Tibial artery (tissue), 4 donors: ENCODE measurements at regions not wholly inside any gene's neighbourhood (a gene's known extent, or its start where the extent isn't known, plus 50 kb on each side); places are given as distances from the start of the nearest gene placed in this dataset.
"Not testable (repeated sequence)": the region's sequence is repeated elsewhere in the genome, so short reads cannot be mapped to it uniquely, and the experiment has no call there.

Experiments used
- DNase-seq, 2 donors: peaks; one replicate each; pipeline ENCODE4 v3.0.0-alpha.2; 2019
- H3K27ac ChIP-seq, 2 donors: fragments of 200-600 bp; sonication (generic) in 1 of 2; 1 replicate in 1 of 2; 2 replicates in 1 of 2; pipeline ENCODE4 v1.5.1; 2018 to 2019; ENCODE audit warnings: mild to moderate bottlenecking in 1 of 2
- H3K27me3 ChIP-seq, 2 donors: fragments of 200-600 bp; sonication (generic) in 1 of 2; one replicate each; pipeline versions ENCODE4 v1.5.1 to v1.6.0; 2016 to 2019
- H3K36me3 ChIP-seq, 3 donors: fragments of 200-600 bp; sonication (generic) in 2 of 3; one replicate each; pipeline ENCODE4 v1.5.1; 2016 to 2019; ENCODE audit warnings: mild to moderate bottlenecking in 2 of 3
- H3K4me1 ChIP-seq, 4 donors: fragments of 200-600 bp; sonication (generic) in 2 of 4; 1 replicate in 3 of 4; 2 replicates in 1 of 4; pipeline ENCODE4 v1.5.1; 2016 to 2019
- H3K4me3 ChIP-seq, 2 donors: fragments of 200-600 bp; sonication (generic) in 1 of 2; 1 replicate in 1 of 2; 2 replicates in 1 of 2; pipeline ENCODE4 v1.5.1; 2018 to 2019; ENCODE audit warnings: mild to moderate bottlenecking in 2 of 2
- H3K9me3 ChIP-seq, 3 donors: fragments of 200-600 bp; sonication (generic) in 1 of 3; one replicate each; pipeline ENCODE4 v1.5.1; 2016 to 2019
- intact Hi-C: fragments of 100-400 bp; cut with DNase I; formaldehyde crosslinking; loops from one replicate; pipeline ENCODE4 v1.15.0; 2023; ENCODE audit warnings: low total_unique reads
- TF ChIP-seq, protein P1 (sequence below), 2 experiments: fragments of 200-600 bp in 1 of 2; fragments of 450-650 bp in 1 of 2; IDR thresholded peaks; one replicate each; pipeline ENCODE4 v1.5.1; 2017 to 2019; ENCODE audit warnings: antibody characterized with exemption in 2 of 2, mild to moderate bottlenecking in 1 of 2, moderate library complexity in 1 of 2

DNA sequence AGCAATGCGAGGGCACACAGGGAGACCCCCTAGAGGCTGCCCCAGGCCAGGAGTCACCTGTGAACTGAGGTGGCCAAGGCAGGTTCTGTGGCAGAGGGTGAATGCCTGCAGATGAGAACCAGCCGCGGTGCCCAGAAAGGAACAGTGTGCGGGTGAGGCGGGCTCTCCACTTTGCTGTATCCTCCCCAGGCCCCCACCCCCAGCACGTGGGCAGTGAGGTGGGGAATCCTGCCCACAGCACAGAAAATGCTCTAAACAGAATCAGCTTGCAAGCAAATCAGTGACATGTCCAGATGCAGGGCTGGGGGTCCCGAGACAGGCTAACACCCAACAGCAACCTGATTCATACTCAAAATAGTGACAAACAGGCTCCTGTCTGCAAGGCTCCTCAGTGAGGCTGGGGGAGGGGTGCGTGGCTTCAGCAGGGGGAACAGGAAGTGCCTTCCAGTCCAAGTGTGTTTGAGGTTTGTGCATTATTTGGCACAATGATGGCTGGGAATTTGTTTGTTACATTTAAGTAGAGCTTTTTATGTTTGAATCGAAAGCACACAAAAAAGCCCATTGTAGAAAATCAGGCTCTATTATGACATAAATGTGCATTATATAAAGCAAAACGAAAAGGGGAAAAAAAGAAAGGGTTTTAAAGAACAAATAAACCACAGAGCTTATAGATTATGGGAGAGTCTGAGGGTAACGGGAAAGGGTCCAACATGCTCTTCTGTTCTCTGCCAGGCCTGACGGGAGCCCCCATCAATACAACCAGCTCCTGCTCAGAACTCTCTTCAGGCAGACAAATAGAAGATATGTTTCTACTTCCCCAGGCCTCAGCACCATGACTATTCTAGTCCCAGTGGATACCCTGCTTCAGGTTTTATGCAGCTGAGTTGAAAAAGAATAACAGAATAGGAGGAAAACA is 201.3 kb downstream of the HSD17B3 start:
- DNase-seq: no peak
- Histone ChIP-seq H3K9me3 (peaks cover 0 to 3% (median 1%) of the 10 kb centered on the region in 3 donors), H3K36me3 (no peaks in the 10 kb centered on the region), H3K27me3 (no peaks in the 10 kb centered on the region), H3K4me1 (no peaks in the 10 kb centered on the region), H3K27ac (no peak overlapping the region), H3K4me3 (no peak overlapping the region)
- intact Hi-C loops: loop anchor here (10.0 kb wide), 1 partner anchor 1324 kb away; no protein-coding TSS in a partner anchor
- TF ChIP-seq, protein P1, sequence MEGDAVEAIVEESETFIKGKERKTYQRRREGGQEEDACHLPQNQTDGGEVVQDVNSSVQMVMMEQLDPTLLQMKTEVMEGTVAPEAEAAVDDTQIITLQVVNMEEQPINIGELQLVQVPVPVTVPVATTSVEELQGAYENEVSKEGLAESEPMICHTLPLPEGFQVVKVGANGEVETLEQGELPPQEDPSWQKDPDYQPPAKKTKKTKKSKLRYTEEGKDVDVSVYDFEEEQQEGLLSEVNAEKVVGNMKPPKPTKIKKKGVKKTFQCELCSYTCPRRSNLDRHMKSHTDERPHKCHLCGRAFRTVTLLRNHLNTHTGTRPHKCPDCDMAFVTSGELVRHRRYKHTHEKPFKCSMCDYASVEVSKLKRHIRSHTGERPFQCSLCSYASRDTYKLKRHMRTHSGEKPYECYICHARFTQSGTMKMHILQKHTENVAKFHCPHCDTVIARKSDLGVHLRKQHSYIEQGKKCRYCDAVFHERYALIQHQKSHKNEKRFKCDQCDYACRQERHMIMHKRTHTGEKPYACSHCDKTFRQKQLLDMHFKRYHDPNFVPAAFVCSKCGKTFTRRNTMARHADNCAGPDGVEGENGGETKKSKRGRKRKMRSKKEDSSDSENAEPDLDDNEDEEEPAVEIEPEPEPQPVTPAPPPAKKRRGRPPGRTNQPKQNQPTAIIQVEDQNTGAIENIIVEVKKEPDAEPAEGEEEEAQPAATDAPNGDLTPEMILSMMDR (IDR thresholded peaks at IDR 0.05): no peak

DNA sequence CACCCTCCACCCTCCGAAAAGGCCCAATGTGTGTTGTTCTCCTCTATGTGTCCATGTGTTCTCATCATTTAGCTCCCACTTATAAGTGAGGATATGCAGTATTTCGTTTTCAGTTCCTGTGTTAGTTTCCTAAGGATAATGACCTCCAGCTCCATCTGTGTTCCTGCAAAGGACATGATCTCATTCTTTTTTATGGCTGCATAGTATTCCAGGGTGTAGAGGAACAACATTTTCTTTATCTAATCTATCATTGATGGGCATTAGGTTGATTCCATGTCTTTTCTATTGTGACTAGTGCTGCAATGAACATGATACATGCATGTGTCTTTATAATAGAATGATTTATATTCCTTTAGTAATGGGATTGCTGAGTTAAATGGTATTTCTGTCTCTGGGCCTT is 211.3 kb downstream of the HSD17B3 start:
- H3K36me3 ChIP-seq, intact Hi-C loops, DNase-seq, H3K9me3 ChIP-seq, H3K27ac ChIP-seq, H3K4me3 ChIP-seq, H3K27me3 ChIP-seq, H3K4me1 ChIP-seq: not testable (repeated sequence)

DNA sequence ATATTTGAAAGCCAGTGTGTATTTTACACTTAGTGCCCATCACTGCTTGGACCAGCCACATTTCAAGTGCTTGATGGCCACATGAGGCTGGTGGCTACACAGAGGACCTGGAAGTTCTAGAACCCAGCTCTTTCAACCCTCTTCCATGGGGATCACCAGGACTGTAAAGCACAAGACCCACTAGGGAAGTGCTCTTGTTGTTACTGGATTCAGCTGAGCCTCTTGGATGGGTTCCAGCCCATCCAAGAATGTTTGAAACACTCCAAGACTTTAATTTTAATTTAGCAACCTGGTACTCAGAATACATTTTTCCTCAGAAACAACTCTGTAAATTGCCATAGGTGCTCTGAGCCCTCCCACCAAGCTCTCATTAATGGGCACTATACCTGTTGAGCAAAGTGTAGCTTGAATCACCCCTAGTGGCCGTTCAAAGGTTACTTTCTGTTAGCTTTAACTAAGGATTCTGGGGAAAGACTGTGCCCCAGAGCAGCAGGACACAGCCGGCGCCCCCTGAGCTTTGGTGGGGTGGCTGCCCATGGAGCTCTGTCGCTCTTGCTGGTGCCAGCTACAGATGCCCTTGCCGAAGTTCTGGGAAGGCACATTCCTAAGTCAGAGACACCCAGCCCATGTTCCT is 212.4 kb downstream of the HSD17B3 start:
- intact Hi-C loops: no loop called here
- H3K27me3 ChIP-seq: peaks cover 0 to 3% of the 10 kb centered on the region in 2 donors
- no peak overlapping the region for H3K27ac ChIP-seq
- no peak overlapping the region for H3K4me3 ChIP-seq
- TF ChIP-seq, protein P1 (IDR thresholded peaks at IDR 0.05): no peak
- no peaks in the 10 kb centered on the region for H3K36me3 ChIP-seq
- no peak for DNase-seq
- no peaks in the 10 kb centered on the region for H3K9me3 ChIP-seq
- peaks cover 0 to 6% (median 0%) of the 10 kb centered on the region in 4 donors for H3K4me1 ChIP-seq

DNA sequence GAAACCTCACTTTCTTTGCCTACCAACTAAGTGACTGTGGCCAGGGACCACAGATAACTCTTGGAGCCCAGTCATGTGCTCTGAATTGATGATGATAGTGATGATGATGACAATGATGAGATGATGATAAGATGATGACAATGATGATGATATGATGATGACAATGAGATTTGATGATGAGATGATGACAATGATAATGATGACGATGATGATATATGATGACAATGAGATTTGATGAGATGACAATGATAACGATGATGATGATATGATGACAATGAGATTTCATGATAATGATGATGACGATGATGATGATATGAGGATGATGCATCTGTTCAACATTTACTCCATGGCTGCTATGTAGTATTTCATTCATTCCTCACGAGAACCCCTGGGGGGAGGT is 213.0 kb downstream of the ERCC6L2 start:
- Histone ChIP-seq H3K4me1 (peaks cover 0 to 6% (median 0%) of the 10 kb centered on the region in 4 donors), H3K4me3 (no peak overlapping the region), H3K27ac (no peak overlapping the region), H3K36me3 (no peaks in the 10 kb centered on the region), H3K27me3 (peaks cover 0 to 3% of the 10 kb centered on the region in 2 donors), H3K9me3 (no peaks in the 10 kb centered on the region)
- TF ChIP-seq, protein P1 (IDR thresholded peaks at IDR 0.05): no peak
- DNase-seq: no peak
- intact Hi-C loops: no loop called here

DNA sequence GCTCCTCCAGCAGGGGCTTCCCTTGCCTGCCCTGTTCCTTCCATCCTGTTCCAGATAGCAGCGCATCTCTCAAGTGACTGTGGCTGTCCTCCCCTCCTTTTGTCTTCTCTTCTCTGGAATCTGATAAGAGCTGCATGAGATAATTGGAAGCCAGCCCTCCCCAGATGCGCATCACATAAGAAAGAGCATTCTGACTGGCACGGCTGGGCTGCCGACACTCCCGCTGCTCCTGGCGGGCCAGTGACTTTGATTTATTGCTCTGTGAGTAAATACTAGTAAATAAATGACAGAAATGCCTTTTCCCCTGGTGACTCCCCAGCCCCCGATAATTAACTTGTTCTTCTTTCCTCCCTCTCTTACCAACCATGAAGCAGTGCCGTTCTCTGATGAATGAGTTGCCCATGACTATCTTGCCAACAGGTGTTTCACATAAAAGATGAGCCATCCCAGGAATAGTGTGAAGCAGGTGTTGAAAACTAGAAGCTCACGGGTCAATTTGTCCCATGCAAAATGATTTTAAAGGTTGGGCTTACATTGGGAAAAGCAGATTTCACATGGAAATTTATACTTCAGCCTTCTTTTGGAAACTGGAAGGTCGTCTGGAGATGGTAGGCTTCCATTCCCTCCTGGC is 212.3 kb downstream of the ERCC6L2 start:
- Histone ChIP-seq H3K27ac (no peak overlapping the region), H3K9me3 (no peaks in the 10 kb centered on the region), H3K36me3 (no peaks in the 10 kb centered on the region), H3K27me3 (peaks cover 0 to 3% of the 10 kb centered on the region in 2 donors), H3K4me3 (no peak overlapping the region), H3K4me1 (peaks cover 0 to 6% (median 0%) of the 10 kb centered on the region in 4 donors)
- intact Hi-C loops: no loop called here
- DNase-seq: no peak
- TF ChIP-seq, protein P1 (IDR thresholded peaks at IDR 0.05): no peak
